Sigmoid colon (tissue), 6 donors: ENCODE measurements at regions not wholly inside any gene's neighbourhood (a gene's known extent, or its start where the extent isn't known, plus 50 kb on each side); places are given as distances from the start of the nearest gene placed in this dataset.

ENCODE experiments used
- DNase-seq: peaks from one replicate; pipeline ENCODE4 v3.0.0-alpha.2; 2019
- H3K27ac ChIP-seq, 4 donors: fragments of 200-600 bp; sonication (generic); one replicate each; pipeline ENCODE4 v1.5.1; 2016 to 2019; ENCODE audit warnings: mild to moderate bottlenecking in 1 of 4
- H3K27me3 ChIP-seq, 3 donors: fragments of 200-600 bp; sonication (generic); one replicate each; pipeline ENCODE4 v1.5.1; 2019; ENCODE audit warnings: mild to moderate bottlenecking in 1 of 3
- H3K36me3 ChIP-seq, 4 donors: fragments of 200-600 bp; sonication (generic); one replicate each; pipeline ENCODE4 v1.5.1; 2016 to 2019
- H3K4me1 ChIP-seq, 4 donors: fragments of 200-600 bp; sonication (generic); one replicate each; pipeline ENCODE4 v1.5.1; 2017 to 2019
- H3K4me3 ChIP-seq, 4 donors: fragments of 200-600 bp; sonication (generic); one replicate each; pipeline ENCODE4 v1.5.1; 2017 to 2019; ENCODE audit warnings: mild to moderate bottlenecking in 2 of 4, moderate library complexity in 1 of 4
- H3K9me3 ChIP-seq, 4 donors: fragments of 200-600 bp in 3 of 4; sonication (generic) in 3 of 4; one replicate each; pipeline versions ENCODE4 v1.5.1 to v1.6.1; 2013 to 2019
- EP300 ChIP-seq, 4 donors: sonication (generic); formaldehyde crosslinking; IDR thresholded peaks; one replicate each; pipeline ENCODE4 v1.6.1; 2017; ENCODE audit warnings: antibody characterized with exemption in 4 of 4
- POLR2A ChIP-seq, 2 donors: fragments of 450-650 bp; IDR thresholded peaks; one replicate each; pipeline ENCODE4 v1.6.1; 2016; ENCODE audit warnings: antibody characterized with exemption in 2 of 2, mild to moderate bottlenecking in 2 of 2, moderate library complexity in 2 of 2
- POLR2AphosphoS5 ChIP-seq, 4 donors: sonication (generic); formaldehyde crosslinking; IDR thresholded peaks; one replicate each; pipeline ENCODE4 v1.6.1; 2017; ENCODE audit warnings: antibody characterized with exemption in 4 of 4
- WGBS, 2 donors: extraction: QIAGEN DNeasy Blood & Tissue Kit; methylation state at CpG; one replicate each; pipeline ENCODE4 v1.1.7; 2013; 5-methylcytosine and 5-hydroxymethylcytosine counted together
- intact Hi-C: fragments of 100-400 bp; cut with DNase I; formaldehyde crosslinking; loops from one replicate; pipeline ENCODE4 v1.15.1; 2023
- TF ChIP-seq, protein P1 (sequence below), 4 experiments: fragments of 450-650 bp in 3 of 4; fragments of 200-600 bp in 1 of 4; IDR thresholded peaks; one replicate each; pipeline ENCODE4 v1.5.1; 2016 to 2019; ENCODE audit warnings: antibody characterized with exemption in 4 of 4, mild to moderate bottlenecking in 3 of 4, moderate library complexity in 2 of 4
- donor health status: healthy with polysubstance abuse.
- donor health status: healthy.

DNA sequence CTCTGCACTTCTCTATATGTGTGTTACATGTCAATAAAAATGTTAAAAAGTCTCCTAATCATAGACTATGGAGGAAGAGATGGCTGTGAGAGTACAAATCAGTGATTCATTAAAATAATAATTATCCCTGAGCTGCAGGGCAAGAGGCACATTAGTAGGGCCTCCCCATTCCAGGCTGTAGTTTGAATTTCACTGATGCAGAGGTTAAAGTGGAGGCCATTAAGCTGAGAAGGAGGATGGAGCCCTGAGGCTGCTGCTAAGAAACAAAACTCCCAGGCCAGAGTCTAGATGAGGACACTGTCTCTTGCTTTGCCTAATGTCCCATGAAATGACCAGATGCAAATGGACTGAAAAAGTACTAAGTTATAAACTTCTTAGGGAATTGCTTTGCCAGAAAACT, 89.1 kb upstream of the WDR26 start:
- H3K27ac ChIP-seq: no peak overlapping the region
- no peak overlapping the region for H3K4me3 ChIP-seq

DNA sequence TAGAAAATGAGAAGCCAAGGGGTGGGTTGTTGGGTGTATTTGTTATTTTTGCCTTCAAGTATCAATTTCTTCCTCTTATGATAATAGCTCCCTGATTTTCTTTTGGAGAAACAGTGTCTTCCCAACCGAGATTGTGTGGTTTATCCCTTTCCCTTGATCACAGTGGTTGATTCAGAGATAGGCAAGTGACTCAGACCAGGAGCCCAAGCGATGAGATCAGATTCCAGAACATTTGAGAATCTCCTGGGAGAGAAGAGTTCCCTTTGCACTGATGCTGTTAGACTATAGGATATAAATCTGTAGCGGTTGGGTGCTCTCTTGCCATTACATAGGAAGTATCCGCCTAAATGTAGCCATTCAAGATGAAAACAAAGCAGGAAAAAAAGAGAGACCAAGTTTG, 90.1 kb upstream of the WDR26 start:
- DNase-seq: no peak
- Histone ChIP-seq H3K4me3 (no peak overlapping the region), H3K27me3 (no peaks in the 10 kb centered on the region), H3K36me3 (no peaks in the 10 kb centered on the region), H3K4me1 (no peaks in the 10 kb centered on the region), H3K27ac (no peak overlapping the region), H3K9me3 (no peaks in the 10 kb centered on the region)
- TF ChIP-seq EP300 (IDR thresholded peaks at IDR 0.05): no peak
- TF ChIP-seq POLR2A (IDR thresholded peaks at IDR 0.05): no peak
- TF ChIP-seq POLR2AphosphoS5 (IDR thresholded peaks at IDR 0.05): no peak
- TF ChIP-seq, protein P1, sequence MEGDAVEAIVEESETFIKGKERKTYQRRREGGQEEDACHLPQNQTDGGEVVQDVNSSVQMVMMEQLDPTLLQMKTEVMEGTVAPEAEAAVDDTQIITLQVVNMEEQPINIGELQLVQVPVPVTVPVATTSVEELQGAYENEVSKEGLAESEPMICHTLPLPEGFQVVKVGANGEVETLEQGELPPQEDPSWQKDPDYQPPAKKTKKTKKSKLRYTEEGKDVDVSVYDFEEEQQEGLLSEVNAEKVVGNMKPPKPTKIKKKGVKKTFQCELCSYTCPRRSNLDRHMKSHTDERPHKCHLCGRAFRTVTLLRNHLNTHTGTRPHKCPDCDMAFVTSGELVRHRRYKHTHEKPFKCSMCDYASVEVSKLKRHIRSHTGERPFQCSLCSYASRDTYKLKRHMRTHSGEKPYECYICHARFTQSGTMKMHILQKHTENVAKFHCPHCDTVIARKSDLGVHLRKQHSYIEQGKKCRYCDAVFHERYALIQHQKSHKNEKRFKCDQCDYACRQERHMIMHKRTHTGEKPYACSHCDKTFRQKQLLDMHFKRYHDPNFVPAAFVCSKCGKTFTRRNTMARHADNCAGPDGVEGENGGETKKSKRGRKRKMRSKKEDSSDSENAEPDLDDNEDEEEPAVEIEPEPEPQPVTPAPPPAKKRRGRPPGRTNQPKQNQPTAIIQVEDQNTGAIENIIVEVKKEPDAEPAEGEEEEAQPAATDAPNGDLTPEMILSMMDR (IDR thresholded peaks at IDR 0.05): no peak
- WGBS, 2 donors: 94 to 96% methylated on average over 4 of the region's 4 CpGs
- intact Hi-C loops: no loop called here

More for the DNA sequence above, 89.1 kb upstream of the WDR26 start:
- DNase-seq: no peak
- Histone ChIP-seq H3K9me3 (no peaks in the 10 kb centered on the region), H3K36me3 (no peaks in the 10 kb centered on the region), H3K4me1 (no peaks in the 10 kb centered on the region), H3K27me3 (no peaks in the 10 kb centered on the region)
- intact Hi-C loops: no loop called here
- TF ChIP-seq EP300 (IDR thresholded peaks at IDR 0.05): no peak
- no peak for TF ChIP-seq POLR2A (IDR thresholded peaks at IDR 0.05)
- TF ChIP-seq, protein P1 (IDR thresholded peaks at IDR 0.05): no peak
- TF ChIP-seq POLR2AphosphoS5 (IDR thresholded peaks at IDR 0.05): no peak

DNA sequence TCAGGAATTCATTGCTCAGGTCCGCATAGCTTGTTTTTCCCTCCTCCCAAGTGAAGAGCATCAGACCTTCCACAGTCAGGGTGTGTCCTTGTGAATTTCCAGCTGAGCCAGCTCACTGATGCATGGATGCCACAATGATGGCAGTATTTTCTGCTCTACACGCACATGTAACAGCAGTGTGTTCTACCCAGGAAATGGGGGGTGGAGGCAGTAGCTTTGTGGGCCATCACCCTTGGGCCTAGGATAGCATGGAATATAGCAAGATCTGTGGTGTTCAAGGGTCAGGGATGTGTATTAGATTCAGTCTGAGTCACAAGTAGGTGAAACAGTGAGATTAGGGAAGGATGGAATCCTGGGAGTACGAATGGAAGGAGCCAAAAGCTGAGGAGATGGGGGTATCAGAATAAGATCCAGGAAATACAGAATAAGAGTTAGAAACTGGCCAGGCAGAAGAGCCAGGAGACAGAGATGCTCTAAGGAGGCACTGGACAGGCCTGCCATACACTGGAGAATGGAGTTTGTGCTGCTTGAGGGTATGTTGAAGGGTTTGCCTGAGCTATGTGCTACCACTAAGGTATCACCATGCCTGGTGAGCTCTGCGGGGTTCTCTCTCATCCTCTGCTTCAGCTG, 90.6 kb upstream of the CNIH3 start:
- H3K4me1 ChIP-seq: no peaks in the 10 kb centered on the region
- no peak overlapping the region for H3K4me3 ChIP-seq
- no peak overlapping the region for H3K27ac ChIP-seq
- no peaks in the 10 kb centered on the region for H3K36me3 ChIP-seq
- intact Hi-C loops: no loop called here
- no peak for DNase-seq
- no peaks in the 10 kb centered on the region for H3K9me3 ChIP-seq
- H3K27me3 ChIP-seq: no peaks in the 10 kb centered on the region
- WGBS, 2 donors: 93 to 94% methylated on average over 4 of the region's 4 CpGs
- TF ChIP-seq, protein P1 (IDR thresholded peaks at IDR 0.05): no peak
- TF ChIP-seq POLR2A (IDR thresholded peaks at IDR 0.05) (no peak), POLR2AphosphoS5 (IDR thresholded peaks at IDR 0.05) (no peak), EP300 (IDR thresholded peaks at IDR 0.05) (no peak)

DNA sequence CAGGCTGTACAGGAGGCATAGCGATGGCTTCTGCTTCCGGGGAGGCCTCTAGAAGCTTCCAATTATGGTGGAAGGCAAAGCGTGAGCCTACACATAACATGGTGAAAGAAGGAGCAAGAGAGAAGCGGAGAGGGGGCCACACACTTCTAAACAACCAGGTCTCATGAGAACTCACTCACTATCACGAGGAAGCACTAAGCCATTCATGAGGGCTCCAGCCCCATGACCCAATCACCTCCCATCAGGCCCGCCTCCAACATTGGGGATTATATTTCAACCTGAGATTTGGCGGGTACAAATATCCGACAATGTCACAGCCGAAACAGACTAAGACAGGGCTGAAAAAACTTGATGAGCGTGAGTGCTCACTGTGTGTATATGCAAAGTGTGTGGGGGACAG, 89.3 kb upstream of the CNIH3 start:
- no peak overlapping the region for H3K4me3 ChIP-seq
- H3K36me3 ChIP-seq: no peaks in the 10 kb centered on the region
- 91 to 96% methylated on average over 10 of the region's 10 CpGs for WGBS, 2 donors
- no peak for DNase-seq
- no peaks in the 10 kb centered on the region for H3K27me3 ChIP-seq
- H3K4me1 ChIP-seq: no peaks in the 10 kb centered on the region
- intact Hi-C loops: no loop called here
- no peak overlapping the region for H3K27ac ChIP-seq
- TF ChIP-seq POLR2AphosphoS5 (IDR thresholded peaks at IDR 0.05) (no peak), EP300 (IDR thresholded peaks at IDR 0.05) (no peak), POLR2A (IDR thresholded peaks at IDR 0.05) (no peak)
- TF ChIP-seq, protein P1 (IDR thresholded peaks at IDR 0.05): no peak
- H3K9me3 ChIP-seq: no peaks in the 10 kb centered on the region

DNA sequence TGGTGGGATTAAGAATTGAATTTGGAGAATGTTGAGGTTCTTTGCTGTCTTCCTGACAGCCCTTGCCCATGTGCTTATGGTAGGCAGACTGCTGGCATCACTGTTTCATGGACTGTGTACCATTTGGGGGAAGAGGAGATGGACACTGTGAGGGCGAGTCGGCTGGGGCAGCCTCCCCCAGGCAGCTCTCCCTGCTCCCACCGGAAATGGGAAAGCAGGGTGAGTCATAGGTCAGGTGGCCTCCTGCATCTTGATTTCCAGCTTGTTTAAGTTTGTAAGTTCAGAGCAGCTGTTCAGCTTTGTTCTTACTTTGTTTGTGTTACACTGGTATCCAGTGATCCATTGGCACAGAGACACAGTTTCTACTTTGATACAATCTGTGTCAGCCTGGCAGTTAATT, 87.2 kb upstream of the CNIH3 start:
- Histone ChIP-seq H3K9me3 (no peaks in the 10 kb centered on the region), H3K27me3 (no peaks in the 10 kb centered on the region), H3K4me3 (no peak overlapping the region), H3K4me1 (no peaks in the 10 kb centered on the region), H3K27ac (no peak overlapping the region), H3K36me3 (no peaks in the 10 kb centered on the region)
- intact Hi-C loops: no loop called here
- TF ChIP-seq EP300 (IDR thresholded peaks at IDR 0.05) (no peak), POLR2AphosphoS5 (IDR thresholded peaks at IDR 0.05) (no peak), POLR2A (IDR thresholded peaks at IDR 0.05) (no peak)
- TF ChIP-seq, protein P1 (IDR thresholded peaks at IDR 0.05): no peak
- no peak for DNase-seq
- WGBS, 2 donors: 69 to 76% methylated on average over 3 of the region's 3 CpGs
